NB4 (cell line): ENCODE measurements at regions not wholly inside any gene's neighbourhood (a gene's known extent, or its start where the extent isn't known, plus 50 kb on each side); places are given as distances from the start of the nearest gene placed in this dataset.

Experiments
- DNase-seq: peaks from one replicate; pipeline ENCODE4 v3.0.0; 2010; ENCODE audit warnings: low read depth
- H3K4me3 ChIP-seq: one replicate; pipeline ENCODE4 v1.5.1; 2011; ENCODE audit warnings: mild to moderate bottlenecking, low read depth, low read length, moderate library complexity
- MYC ChIP-seq: IDR thresholded peaks from 2 replicates; pipeline ENCODE4 v1.6.1; 2011; ENCODE audit warnings: low read depth, low read length
- POLR2A ChIP-seq: IDR thresholded peaks from 2 replicates; pipeline ENCODE4 v1.6.1; 2011; ENCODE audit warnings: mild to moderate bottlenecking; ENCODE audit not compliant: insufficient read length; ENCODE audit errors: extremely low read depth
- TF ChIP-seq, protein P1 (sequence below): IDR thresholded peaks from 2 replicates; pipeline ENCODE4 v1.6.1; 2011; ENCODE audit warnings: low read depth, low read length
- TF ChIP-seq, protein P2 (sequence below): IDR thresholded peaks from one replicate; pipeline ENCODE4 v1.5.1; 2012; ENCODE audit warnings: low read depth, low read length

GRCh38 chr1:165056914-165057313 is 299.6 kb downstream of the LMX1A start:
- TF ChIP-seq, protein P1, sequence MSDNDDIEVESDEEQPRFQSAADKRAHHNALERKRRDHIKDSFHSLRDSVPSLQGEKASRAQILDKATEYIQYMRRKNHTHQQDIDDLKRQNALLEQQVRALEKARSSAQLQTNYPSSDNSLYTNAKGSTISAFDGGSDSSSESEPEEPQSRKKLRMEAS: no peak
- TF ChIP-seq MYC: no peak
- no peak for TF ChIP-seq POLR2A
- TF ChIP-seq, protein P2, sequence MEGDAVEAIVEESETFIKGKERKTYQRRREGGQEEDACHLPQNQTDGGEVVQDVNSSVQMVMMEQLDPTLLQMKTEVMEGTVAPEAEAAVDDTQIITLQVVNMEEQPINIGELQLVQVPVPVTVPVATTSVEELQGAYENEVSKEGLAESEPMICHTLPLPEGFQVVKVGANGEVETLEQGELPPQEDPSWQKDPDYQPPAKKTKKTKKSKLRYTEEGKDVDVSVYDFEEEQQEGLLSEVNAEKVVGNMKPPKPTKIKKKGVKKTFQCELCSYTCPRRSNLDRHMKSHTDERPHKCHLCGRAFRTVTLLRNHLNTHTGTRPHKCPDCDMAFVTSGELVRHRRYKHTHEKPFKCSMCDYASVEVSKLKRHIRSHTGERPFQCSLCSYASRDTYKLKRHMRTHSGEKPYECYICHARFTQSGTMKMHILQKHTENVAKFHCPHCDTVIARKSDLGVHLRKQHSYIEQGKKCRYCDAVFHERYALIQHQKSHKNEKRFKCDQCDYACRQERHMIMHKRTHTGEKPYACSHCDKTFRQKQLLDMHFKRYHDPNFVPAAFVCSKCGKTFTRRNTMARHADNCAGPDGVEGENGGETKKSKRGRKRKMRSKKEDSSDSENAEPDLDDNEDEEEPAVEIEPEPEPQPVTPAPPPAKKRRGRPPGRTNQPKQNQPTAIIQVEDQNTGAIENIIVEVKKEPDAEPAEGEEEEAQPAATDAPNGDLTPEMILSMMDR: no peak
- no peak overlapping the region for H3K4me3 ChIP-seq
- no peak for DNase-seq

GRCh38 chr1:165055581-165055980 is 300.9 kb downstream of the LMX1A start:
- TF ChIP-seq, protein P1: no peak
- no peak for TF ChIP-seq MYC
- TF ChIP-seq, protein P2: no peak
- TF ChIP-seq POLR2A: no peak
- no peak overlapping the region for H3K4me3 ChIP-seq
- DNase-seq: no peak

GRCh38 chr1:165054627-165055026 is 301.9 kb downstream of the LMX1A start:
- TF ChIP-seq MYC: no peak
- no peak for TF ChIP-seq POLR2A
- TF ChIP-seq, protein P2: no peak
- TF ChIP-seq, protein P1: no peak
- H3K4me3 ChIP-seq: no peak overlapping the region
- no peak for DNase-seq

DNA sequence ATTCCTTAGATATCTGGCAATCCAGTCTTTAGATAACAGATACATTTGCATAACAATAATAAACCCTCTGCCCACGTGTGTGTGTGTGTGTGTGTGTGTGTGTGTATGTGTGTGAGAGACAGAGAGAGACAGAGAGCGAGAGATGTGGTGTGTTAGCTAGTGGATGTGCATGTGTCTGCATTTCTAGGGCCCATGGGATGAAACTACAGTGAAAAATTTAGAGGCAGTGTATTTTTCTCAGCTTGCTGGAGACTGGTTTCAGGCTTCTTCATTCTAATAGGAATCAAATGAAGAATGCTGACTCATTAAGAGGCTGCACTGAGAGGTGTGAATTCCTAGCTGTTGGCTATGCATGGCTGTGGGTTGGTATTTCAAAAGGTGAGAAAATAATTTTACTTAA is 303.2 kb downstream of the LMX1A start:
- TF ChIP-seq, protein P2: no peak
- no peak for TF ChIP-seq MYC
- TF ChIP-seq POLR2A: no peak
- TF ChIP-seq, protein P1: no peak
- no peak for DNase-seq
- H3K4me3 ChIP-seq: no peak overlapping the region

DNA sequence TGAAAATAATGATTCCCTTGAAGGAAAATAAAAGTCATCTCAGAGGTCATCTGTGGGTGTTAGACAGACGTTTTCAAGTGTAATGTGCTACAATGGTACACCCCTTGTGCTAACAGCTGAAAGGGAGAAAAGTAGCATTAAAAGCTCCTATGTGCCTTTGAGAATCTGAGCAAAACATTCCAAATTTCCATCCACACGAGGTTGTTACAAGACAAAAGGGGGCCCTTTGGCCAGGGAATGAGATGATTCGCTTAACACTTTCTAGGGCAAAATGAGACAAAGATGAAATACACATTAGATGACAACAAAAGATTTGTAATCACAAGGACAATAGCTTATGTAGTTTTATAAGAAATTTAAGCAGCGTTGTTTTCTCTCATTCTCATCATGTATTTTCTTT is 303.6 kb downstream of the LMX1A start:
- H3K4me3 ChIP-seq: no peak overlapping the region
- TF ChIP-seq POLR2A: no peak
- no peak for DNase-seq

- no peak for TF ChIP-seq POLR2A
- TF ChIP-seq, protein P1: no peak
- TF ChIP-seq, protein P2: no peak
- TF ChIP-seq MYC: no peak
- DNase-seq: no peak
- H3K4me3 ChIP-seq: no peak overlapping the region
Measured at GRCh38 chr1:165052431-165052830, 304.1 kb downstream of the LMX1A start.
